GM12878 (cell line): ENCODE measurements at regions not wholly inside any gene's neighbourhood (a gene's known extent, or its start where the extent isn't known, plus 50 kb on each side); places are given as distances from the start of the nearest gene placed in this dataset.

Source experiments
- FOS ChIP-seq: IDR thresholded peaks from 3 replicates; pipeline ENCODE4 v1.6.1; 2011; ENCODE audit warnings: borderline replicate concordance; ENCODE audit not compliant: insufficient read length; ENCODE audit errors: extremely low read depth
- POLR2A ChIP-seq: IDR thresholded peaks from 2 replicates; pipeline ENCODE4 v1.6.1; 2011; ENCODE audit warnings: low read depth, mild to moderate bottlenecking, low read length

DNA sequence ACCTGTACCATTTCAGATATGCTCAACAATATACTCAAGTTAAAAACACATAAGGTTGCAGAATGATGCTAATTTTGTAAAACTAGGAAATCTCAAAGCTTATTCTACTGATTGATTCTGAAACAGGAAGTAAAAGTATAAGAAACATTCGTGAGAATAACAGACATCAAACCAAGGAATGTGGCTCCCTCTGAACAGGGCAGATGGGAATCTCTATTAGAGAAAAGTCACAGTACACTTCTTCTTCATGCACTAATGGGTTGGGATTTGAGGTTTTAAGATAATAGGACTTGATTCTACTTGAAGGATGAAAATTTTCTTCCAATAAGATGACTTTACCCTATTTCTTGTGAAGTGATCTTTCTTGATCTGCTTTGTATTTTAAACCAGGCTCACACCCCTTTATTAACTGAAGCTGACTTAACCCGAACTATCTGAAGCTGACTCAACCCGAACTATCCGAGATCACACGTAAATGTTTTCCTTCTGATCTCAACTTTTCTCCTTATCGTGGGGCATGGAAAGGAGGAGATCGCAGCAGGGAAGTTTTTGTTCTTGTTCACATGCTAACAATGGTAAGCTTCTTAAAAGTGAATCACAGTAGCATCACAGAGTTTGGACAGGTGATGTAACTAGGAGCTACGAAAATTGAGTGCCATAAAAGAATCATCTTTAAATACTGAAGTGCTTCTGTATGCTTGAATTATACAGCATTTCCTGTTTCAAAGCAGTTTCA lies 363.1 kb upstream of the ZFP42 start:
- no peak for TF ChIP-seq FOS
- TF ChIP-seq POLR2A = no peak
